ENCODE measurements at regions not wholly inside any gene's neighbourhood (a gene's known extent, or its start where the extent isn't known, plus 50 kb on each side); places are given as distances from the start of the nearest gene placed in this dataset.

DNA sequence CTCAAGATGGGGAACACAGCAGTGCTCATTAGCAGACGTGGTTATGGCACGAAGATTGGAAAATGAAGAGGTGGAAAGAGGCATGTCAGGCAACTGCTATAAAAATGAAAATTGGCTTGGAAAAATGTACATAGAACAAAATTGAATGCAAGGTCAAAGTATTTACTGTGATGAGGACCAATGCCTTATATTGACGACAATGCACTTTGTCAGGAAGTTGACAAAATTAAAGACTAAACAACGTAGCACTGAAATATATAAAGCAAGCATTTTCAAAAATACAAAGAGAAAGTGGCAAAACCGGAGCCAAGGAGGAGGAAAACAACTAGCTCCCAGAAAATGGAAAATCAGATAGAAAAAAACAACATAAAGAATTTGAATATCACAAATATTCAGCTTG lies 113.7 kb upstream of the SGCG start:
- H2AFZ ChIP-seq (ENCODE audit: insufficient read depth, low read depth, low read length, poor library complexity, severe bottlenecking): no peak overlapping the region
- H3K4me2 ChIP-seq (replicated peaks; ENCODE audit: low read depth, low read length, poor library complexity, severe bottlenecking): no peak overlapping the region
- CTCF ChIA-PET: no interaction called here

DNA sequence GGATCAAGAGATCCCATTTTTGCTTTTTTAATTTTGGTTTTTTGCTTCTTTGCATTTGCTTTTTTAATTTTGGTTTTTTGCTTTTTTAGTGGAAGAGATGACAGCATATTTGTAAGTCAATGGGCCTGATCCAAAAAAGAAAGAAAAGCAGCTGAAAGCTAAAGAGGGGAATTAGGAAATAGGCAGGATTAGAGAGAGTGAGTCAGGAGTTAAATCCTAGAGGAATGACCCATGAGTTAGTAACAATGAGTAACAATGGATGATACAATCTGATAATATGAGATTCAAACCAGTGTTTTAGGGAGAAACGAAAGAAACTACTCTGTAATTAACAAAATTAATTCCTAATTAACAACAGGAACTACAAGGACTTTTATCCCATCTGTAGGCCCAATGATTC lies 111.2 kb upstream of the SGCG start:
- WGBS (ENCODE audit: insufficient coverage): no CpG with 5 or more reads among the region's 1 CpG
- Histone ChIP-seq H3K9me3 (ENCODE audit: control extremely low read depth in 1 of 3, control insufficient read depth in 2 of 3, insufficient read depth in 1 of 3, low read length in 2 of 3) (no peaks in the 10 kb centered on the region), H4K20me1 (ENCODE audit: control insufficient read depth, insufficient read depth, low read length, poor library complexity, severe bottlenecking) (no peaks in the 10 kb centered on the region), H3K27ac (ENCODE audit: low read length in 2 of 2) (no peak overlapping the region), H2AFZ (ENCODE audit: insufficient read depth, low read depth, low read length, poor library complexity, severe bottlenecking) (no peak overlapping the region), H3K27me3 (replicated peaks in 1 of 4; ENCODE audit: control extremely low read depth in 1 of 4, control insufficient read depth in 3 of 4, insufficient read depth in 4 of 4, low read length in 3 of 4) (no peaks in the 10 kb centered on the region), H3K36me3 (replicated peaks in 1 of 2; ENCODE audit: control extremely low read depth in 1 of 2, control insufficient read depth in 1 of 2, extremely low read depth in 1 of 2, insufficient read depth in 2 of 2, low read length in 1 of 2) (no peaks in the 10 kb centered on the region), H3K4me3 (ENCODE audit: control extremely low read depth in 1 of 5, extremely low read depth in 1 of 5, insufficient read depth in 1 of 5, low read depth in 2 of 5, low read length in 4 of 5) (no peak overlapping the region), H3K9ac (ENCODE audit: low read length) (no peak overlapping the region), H3K79me2 (ENCODE audit: control insufficient read depth, insufficient read depth, low read length) (no peaks in the 10 kb centered on the region), H3K4me1 (ENCODE audit: control insufficient read depth in 2 of 2, insufficient read depth in 2 of 2, low read length in 2 of 2) (no peaks in the 10 kb centered on the region), H3K4me2 (replicated peaks; ENCODE audit: low read depth, low read length, poor library complexity, severe bottlenecking) (no peak overlapping the region)
- POLR2A ChIA-PET: no interaction called here
- no peaks in the 10 kb centered on the region for H3K4me1 Mint-ChIP-seq
- H3K27ac Mint-ChIP-seq: no peak overlapping the region
- H3K4me3 Mint-ChIP-seq: no peak overlapping the region
- TF ChIP-seq EZH2 (IDR thresholded peaks at IDR 0.05; ENCODE audit: borderline replicate concordance, insufficient read depth, low read depth, low read length, poor library complexity, severe bottlenecking): no peak
- TF ChIP-seq, protein P1, sequence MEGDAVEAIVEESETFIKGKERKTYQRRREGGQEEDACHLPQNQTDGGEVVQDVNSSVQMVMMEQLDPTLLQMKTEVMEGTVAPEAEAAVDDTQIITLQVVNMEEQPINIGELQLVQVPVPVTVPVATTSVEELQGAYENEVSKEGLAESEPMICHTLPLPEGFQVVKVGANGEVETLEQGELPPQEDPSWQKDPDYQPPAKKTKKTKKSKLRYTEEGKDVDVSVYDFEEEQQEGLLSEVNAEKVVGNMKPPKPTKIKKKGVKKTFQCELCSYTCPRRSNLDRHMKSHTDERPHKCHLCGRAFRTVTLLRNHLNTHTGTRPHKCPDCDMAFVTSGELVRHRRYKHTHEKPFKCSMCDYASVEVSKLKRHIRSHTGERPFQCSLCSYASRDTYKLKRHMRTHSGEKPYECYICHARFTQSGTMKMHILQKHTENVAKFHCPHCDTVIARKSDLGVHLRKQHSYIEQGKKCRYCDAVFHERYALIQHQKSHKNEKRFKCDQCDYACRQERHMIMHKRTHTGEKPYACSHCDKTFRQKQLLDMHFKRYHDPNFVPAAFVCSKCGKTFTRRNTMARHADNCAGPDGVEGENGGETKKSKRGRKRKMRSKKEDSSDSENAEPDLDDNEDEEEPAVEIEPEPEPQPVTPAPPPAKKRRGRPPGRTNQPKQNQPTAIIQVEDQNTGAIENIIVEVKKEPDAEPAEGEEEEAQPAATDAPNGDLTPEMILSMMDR (IDR thresholded peaks at IDR 0.05): no peak
- DNase-seq (no peak), ATAC-seq (ENCODE audit: low read depth) (no peak)
- intact Hi-C loops (cut with micrococcal nuclease): no loop called here
- H3K27me3 Mint-ChIP-seq: no peaks in the 10 kb centered on the region
- H3K9me3 Mint-ChIP-seq (ENCODE audit: insufficient read depth): peaks cover 4% of the 10 kb centered on the region
- CTCF ChIA-PET: no interaction called here

More for the DNA sequence above, 113.7 kb upstream of the SGCG start:
- H3K27ac Mint-ChIP-seq: no peak overlapping the region
- intact Hi-C loops (cut with micrococcal nuclease): no loop called here
- Histone ChIP-seq H3K4me1 (ENCODE audit: control insufficient read depth in 2 of 2, insufficient read depth in 2 of 2, low read length in 2 of 2) (no peaks in the 10 kb centered on the region), H4K20me1 (ENCODE audit: control insufficient read depth, insufficient read depth, low read length, poor library complexity, severe bottlenecking) (no peaks in the 10 kb centered on the region), H3K4me3 (ENCODE audit: control extremely low read depth in 1 of 5, extremely low read depth in 1 of 5, insufficient read depth in 1 of 5, low read depth in 2 of 5, low read length in 4 of 5) (no peak overlapping the region), H3K79me2 (ENCODE audit: control insufficient read depth, insufficient read depth, low read length) (no peaks in the 10 kb centered on the region), H3K36me3 (replicated peaks in 1 of 2; ENCODE audit: control extremely low read depth in 1 of 2, control insufficient read depth in 1 of 2, extremely low read depth in 1 of 2, insufficient read depth in 2 of 2, low read length in 1 of 2) (no peaks in the 10 kb centered on the region), H3K9me3 (ENCODE audit: control extremely low read depth in 1 of 3, control insufficient read depth in 2 of 3, insufficient read depth in 1 of 3, low read length in 2 of 3) (no peaks in the 10 kb centered on the region), H3K27ac (ENCODE audit: low read length in 2 of 2) (no peak overlapping the region), H3K9ac (ENCODE audit: low read length) (no peak overlapping the region), H3K27me3 (replicated peaks in 1 of 4; ENCODE audit: control extremely low read depth in 1 of 4, control insufficient read depth in 3 of 4, insufficient read depth in 4 of 4, low read length in 3 of 4) (no peaks in the 10 kb centered on the region)
- WGBS (ENCODE audit: insufficient coverage): 93% methylated on average over 2 of the region's 5 CpGs
- peaks cover 5% of the 10 kb centered on the region for H3K9me3 Mint-ChIP-seq (ENCODE audit: insufficient read depth)
- DNase-seq (no peak), ATAC-seq (ENCODE audit: low read depth) (no peak)
- no peak for TF ChIP-seq EZH2 (IDR thresholded peaks at IDR 0.05; ENCODE audit: borderline replicate concordance, insufficient read depth, low read depth, low read length, poor library complexity, severe bottlenecking)
- TF ChIP-seq, protein P1 (IDR thresholded peaks at IDR 0.05): no peak
- no peak overlapping the region for H3K4me3 Mint-ChIP-seq
- POLR2A ChIA-PET: no interaction called here
- H3K27me3 Mint-ChIP-seq: no peaks in the 10 kb centered on the region
- H3K4me1 Mint-ChIP-seq: no peaks in the 10 kb centered on the region

Data from B cell (primary cell).